Cerebellar cortex (tissue), 1 donor: ENCODE measurements at regions not wholly inside any gene's neighbourhood (a gene's known extent, or its start where the extent isn't known, plus 50 kb on each side); places are given as distances from the start of the nearest gene placed in this dataset.

Source experiments
- DNase-seq: peaks from one replicate; pipeline ENCODE4 v3.0.0-alpha.2; 2015; ENCODE audit warnings: low spot score

DNA sequence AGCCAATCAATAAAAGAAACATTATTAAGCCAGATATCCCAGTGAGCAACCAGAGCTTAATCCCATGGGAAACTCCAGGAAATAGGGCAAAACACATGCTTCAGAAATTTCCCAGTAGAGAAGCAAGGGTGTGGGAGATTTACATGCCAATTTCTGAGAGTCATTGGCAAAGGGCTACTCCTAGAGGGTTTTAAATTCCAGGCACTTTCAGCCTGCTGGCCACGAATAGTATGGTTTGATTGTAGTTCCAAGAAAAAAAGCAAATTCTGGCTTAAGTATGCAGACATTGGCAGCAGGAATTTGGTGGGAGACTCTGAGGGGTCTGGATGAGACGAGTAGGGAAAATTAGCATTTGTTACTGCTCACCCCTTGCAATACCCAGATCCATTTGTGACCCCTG, 402.1 kb upstream of the SUCLG2 start:
- no peak for DNase-seq

DNA sequence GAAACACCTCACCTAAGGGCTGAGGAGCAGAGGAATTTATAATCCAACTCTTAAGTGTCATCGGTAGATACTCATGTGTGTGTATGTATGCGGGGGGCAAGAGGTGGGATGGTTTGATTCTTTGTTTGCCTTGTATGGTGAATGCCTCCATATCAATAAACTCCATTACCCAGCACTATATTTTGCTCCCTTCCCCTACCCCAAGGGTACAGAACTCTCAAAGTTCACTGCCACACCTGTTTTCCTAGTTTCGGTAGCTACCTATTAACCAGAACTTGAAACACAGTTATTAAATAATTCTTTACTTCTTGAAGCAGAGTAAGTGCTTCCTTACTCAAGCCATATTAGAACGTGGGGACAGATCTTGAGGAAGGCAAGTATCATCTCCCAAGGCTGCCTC, 400.8 kb upstream of the SUCLG2 start:
- no peak for DNase-seq

DNA sequence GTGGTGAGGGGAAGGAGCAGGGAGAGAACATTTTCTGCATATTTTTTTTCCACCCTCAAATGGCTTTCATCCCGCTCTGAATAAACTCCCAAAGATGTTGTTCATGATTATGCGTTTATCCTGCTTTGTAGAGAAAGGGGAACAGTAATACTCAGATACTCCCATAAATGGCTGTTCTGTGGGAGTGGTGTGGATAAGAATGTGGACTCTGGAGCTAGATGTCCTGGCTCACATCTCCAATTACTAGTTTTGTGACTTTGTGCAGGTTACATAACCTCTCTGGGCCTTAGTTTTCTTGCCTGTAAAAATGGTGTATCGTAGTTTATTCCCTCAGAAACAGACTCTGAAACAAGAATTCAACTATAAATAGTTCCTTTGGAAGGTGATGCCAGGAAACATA, 395.4 kb upstream of the SUCLG2 start:
- no peak for DNase-seq

DNA sequence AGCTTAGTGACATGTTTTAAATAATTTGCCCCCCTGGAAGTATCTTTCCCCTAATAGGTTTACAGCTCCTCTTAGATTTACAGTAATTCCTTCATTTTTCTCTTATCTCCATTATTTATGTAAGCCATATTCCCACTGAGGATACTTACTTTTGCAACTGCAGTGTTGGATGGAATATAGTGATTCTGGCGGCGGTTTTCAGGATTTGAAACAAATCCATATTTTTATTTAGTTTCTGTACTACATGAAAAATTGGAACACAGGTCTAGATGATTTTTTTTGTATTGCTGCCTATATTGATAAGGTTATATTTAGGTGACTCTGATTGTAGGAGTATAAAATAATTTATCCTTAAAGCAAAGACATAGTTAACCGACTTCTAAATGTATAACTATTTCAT, 391.6 kb upstream of the SUCLG2 start:
- no peak for DNase-seq

DNA sequence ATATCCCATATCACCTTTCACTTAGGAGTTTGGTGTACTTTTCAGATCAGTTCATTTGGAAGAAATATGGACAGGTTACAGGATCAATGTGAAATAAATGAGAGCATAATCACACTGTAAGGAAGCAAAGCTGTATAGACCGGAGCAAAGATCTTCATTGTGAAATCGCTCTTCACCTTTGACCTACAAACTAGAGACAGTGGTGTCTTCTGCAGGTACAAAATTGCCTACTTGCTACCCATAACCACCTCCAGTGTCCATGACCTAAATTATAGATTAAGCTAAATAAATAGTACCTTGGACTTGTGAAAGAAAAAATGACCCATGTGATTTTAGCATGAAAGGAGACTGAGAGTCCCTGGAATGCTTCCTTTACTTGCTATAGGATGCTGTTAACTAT, 379.5 kb upstream of the SUCLG2 start:
- DNase-seq: no peak

DNA sequence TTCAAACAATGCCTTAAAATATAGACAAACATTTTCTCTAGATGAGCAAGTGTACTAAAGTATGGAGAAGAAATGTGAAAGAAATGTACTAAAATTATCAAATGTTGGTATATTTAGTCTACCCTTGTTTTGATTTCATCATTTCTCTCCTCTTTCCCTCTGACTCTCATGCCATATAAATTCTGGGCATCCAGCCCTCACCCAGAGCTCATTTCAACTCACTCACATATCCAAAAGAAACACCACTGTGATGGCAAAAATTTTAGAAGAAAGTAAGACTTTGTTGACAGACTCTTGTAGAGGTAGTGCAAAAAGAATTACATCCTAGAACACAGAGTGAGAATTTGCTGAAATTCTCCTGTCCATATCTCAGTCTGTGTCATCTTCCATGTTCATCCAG, 377.8 kb upstream of the SUCLG2 start:
- no peak for DNase-seq

DNA sequence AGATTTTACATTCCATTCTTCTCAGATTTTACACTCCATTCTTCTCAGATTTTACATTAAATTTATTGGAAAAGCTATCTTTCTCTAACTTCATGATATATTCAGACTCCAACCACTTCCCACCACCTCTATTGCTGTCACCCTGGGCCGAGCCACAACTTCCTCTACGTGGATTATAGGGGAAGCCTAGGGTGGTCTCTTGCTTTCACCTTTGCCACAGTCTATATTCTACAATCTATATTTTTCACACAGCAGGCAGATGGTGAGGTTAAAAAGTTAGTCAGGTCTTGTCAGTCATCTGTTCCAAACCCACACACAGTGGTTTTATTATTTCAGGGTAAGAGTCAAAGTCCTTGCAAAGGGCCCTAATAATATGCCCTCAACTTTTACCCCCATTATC, 370.8 kb upstream of the SUCLG2 start:
- no peak for DNase-seq

DNA sequence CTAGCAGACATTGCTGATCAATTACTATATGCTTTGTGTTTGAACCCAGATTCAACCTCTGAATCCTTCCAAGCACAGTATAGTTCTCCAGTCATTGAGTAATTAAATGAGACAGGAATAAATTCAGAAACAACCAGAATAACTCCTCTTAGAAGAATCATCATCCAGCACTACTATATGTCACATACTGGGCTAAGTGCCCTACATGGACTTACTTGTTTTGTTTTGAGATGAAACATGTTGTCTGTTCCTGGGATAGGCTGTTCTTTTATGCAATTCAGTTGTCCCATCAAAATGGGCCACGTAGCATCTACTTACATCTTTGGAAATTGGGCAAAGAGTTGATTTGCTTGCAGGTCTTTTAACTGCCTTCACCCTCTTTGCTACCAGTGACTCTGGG, 365.5 kb upstream of the SUCLG2 start:
- DNase-seq: no peak

DNA sequence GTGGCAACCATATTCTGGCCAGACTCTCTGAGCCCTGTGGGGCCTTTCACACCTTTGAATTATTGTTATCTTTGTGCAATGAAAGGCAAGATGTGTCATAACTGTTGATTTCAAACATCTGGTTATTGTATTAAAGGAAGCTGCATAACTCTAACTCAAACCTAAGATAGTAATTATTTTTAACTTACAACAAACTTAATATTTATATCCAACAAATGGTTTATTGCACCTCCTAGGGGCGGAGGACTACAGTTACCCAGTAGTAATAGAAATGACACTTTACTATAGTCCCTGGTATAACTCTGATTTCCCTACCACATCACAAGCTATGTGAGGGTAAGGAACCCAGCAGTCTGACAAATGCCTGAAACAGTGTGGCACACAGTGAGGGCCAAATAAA, 363.9 kb upstream of the SUCLG2 start:
- DNase-seq: no peak

DNA sequence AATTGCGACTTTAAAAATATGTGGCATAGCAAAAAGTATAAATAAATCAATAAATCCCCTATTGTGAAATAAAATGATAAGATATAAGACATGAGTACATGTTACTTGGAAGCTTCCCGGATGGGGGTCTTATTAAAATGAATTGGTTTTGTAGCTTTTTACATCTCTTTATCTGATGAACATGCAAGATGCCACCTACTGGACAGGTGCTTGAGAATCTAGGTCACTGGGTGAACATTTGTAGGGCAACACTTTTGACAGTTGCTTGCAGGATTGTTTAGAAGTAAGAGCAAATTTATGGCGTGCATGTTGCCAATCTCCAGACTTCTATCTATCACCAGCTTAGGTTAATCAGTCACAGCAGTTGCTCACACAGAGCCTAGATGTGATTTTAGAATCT, 362.7 kb upstream of the SUCLG2 start:
- DNase-seq: no peak

DNA sequence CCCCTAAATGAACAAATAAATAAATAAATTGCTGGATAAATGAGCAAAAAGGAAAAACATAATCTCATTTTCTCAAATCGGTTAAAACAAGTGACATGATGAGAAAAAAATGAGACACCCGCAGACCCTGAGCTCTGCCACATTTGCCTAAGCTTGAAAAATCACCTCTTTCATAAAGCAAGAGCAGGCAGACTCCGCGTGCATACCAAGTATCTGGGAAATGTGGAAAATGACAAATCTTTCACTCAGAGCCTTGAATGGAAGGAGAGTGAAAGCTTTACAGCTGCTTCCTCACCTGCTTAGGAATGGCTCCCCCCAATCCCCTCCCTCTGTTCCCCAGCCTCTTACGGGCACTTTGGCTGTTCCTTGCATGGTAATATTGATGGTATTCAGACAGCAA, 355.5 kb upstream of the SUCLG2 start:
- DNase-seq: no peak

DNA sequence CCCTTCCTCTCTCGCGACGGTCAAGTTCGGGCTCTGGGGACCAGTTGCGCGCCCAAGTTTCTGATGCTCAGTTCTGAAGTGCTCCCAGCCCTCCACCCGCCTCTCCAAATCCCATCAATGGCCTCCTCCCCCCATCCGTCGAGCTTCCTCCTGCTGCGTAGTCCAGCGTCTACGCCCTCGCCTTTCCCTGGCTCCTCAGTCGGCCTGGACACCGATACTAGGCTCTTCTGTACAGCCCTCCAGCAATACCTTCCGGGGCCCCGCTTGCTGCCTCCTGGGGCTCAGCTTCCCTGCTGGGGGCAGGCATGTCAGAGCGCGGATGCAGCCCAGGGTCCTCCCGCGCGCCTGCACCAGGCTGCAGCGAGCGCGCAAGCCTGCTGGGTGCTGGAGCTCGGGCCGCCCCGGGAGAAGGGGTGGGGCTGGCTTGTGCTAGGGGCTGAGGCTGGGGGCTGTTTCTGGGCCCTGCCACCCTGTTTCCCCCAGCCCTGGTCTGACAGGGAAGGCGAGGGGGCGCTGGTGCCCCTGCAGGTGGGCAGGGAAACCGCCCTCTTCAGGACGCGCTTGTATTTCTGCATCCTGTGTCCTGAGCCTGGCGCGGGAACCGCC, 353.3 kb upstream of the SUCLG2 start:
- no peak for DNase-seq

DNA sequence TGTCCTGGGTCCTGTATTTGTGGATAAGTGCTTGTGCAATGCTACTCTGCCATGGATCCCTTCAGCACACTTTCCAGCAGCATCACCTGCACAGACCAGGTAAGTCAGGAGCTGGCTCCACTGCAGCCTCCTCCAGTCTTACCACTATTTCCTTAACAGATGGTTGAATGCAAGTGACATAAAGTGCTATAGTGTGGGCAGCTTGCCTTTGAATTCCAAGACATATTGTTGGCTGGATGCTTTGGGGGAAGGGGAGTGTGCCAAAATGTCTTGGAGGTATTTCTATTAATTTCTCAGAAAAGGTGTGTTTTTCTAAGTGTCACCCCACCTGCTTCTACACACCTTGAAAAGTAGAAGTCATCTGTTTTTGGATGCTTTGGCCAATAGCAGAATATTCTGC, 352.2 kb upstream of the SUCLG2 start:
- no peak for DNase-seq

DNA sequence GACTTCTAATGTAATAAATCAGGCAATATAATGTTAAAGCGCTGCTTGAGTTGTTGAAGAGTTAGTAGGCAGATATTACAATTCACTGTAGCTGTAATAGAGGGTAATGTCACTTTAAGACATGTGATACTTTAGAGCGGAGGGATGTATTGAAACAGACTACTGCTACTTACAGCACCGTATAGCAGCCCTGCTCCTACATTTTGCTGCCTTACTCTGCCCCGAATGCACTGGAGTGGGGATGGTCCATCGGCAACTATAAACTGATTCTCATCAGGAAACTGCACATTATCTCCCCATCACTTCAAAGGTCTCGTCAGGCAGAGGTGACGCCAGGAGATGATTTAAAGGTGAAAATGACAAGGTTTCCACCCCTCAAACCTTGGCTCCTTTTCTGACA, 349.7 kb upstream of the SUCLG2 start:
- DNase-seq: no peak

DNA sequence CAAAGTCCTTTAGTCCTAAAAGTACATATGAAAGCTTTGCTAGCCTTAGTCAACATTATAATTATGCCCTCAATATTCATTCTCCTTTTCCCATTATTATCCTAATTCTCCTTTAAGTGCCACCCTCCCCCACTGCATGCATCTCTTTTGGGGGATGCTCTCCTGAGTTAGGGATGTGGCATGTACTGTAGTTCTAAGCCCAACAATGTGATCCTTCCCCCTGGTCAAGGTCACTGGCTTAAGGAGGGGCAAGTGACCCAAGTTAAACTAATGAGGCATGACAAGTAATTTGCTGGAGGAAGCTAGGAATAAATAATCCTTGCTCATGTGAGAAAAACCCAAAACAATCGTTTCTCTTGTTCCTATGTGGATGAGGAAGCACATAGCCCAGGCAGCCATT, 343.9 kb upstream of the SUCLG2 start:
- DNase-seq: no peak

DNA sequence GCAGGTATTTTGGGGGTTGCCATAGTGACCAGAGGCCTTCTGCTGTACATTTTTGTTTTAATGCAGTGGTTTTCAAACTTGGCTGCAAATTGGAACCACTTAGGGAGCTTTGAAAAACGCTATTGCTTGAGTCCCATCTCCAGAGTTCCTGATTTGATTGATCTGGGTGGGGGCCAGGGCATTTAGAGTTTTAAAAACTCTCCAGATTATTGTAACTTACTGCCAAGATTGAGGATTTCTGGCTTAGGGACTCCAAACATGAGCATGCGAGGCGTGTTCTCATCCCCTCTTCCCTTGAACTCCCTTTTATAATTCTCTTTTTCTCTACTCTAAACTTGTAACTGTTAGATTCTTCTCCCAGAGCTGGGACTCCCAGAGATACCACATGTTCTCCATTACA, 340.8 kb upstream of the SUCLG2 start:
- no peak for DNase-seq

DNA sequence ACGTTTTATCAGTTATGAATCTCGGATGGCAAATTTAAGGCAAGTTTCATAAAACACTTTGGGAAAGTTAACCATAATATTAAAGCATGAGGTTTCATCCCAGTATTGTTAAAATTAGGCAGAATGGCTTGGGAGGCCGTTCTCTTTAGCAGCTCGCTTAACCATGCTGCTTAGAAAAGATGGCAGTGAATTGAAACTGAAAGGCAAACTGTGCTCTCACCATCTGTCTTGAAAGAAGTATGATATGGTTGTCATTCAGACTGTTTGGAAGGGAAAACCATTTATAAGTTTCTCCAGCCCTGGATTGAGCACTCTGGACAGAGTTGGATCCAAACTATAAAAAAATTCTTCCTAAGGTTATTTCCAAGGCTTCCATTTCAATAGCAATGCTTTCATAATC, 332.3 kb upstream of the SUCLG2 start:
- no peak for DNase-seq

DNA sequence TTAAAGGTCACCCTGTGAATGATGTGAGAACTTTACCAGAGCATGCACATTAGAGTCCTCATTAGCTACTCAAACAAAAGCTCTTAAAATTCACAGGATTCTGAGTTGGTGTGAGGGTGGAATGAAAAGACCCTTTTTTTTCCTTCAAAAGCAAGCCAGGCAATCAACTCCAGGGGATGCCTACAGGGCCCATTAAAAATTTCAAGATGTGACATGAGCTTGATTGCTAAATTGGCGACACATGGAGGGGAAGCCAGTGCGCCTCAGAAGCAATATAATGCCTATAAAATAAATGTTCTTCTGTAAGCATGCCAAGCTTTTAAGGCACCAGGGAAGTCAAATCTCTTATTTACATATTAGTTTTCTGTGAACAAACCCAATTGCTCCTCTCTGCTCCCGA, 328.8 kb upstream of the SUCLG2 start:
- DNase-seq: no peak

DNA sequence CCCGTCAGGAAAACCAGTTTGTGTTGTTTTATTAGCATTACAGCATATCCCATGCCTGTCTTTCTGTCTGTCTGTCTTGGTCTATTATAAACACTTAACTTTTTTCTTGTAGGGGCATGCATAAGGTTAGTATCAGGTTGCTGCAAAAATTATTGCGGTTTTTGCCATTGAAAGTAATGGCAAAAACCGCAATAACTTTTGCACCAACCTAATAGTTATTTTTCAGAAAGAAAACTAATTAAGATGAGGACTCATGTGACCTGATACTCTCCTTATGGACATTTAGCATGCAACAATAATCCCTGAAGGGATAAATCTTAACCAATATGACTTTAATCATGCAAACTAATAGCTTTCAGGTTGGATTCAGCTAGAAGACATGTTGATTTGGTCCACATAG, 326.7 kb upstream of the SUCLG2 start:
- DNase-seq: no peak

DNA sequence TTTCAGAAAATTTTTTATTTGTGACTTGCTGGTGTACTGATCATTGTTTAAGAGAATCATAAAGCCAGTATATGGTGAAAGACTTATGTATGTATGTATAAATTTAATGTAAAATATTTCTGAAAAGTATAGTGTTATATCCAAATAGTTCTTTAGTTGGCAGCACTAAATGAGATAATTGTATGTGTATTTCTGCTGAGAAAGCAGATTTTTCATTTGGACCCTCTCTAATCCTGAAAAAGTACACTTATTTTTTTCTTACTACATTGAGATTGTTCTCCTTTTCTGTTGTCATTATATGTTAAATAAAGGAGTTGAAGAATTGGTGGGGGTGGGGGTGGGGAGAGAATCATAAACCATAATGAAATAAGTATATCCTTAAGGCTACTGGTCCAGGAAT, 324.9 kb upstream of the SUCLG2 start:
- DNase-seq: no peak

DNA sequence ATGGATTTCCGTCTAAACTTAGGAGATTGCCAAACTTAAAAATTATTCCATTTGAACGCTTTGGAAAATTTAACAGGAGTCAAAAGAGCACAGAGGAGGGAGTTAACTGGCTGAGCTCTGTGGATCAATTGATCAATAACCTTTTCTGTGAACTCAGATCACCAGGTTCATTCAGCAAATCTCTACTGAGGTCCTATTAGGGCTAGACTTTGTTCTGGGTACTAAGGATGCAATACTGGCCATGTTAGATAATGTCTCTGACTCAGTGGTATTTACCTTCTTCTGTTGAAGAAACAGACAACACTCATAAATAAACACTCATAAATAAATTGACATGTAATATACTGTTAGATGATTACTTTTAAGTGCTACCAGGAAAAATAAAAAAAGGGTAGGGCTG, 323.4 kb upstream of the SUCLG2 start:
- no peak for DNase-seq

DNA sequence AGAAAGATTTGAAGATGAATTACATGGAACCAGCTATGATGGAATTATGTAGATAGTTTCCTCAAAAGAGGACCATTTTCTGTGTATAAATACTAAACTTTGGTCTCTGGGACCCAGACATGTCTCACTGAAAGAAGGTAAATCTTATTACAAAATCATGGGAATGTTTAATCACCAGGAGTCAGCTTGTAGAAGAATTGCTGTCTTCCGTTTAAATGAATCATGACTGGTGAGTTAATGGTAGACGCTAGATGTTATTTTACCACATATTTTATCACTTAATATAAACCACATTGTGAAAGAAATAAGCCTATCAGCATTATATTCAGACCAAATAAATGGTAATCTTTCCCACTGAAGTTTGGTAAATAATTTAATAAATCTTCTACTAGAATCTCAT, 322.3 kb upstream of the SUCLG2 start:
- no peak for DNase-seq

DNA sequence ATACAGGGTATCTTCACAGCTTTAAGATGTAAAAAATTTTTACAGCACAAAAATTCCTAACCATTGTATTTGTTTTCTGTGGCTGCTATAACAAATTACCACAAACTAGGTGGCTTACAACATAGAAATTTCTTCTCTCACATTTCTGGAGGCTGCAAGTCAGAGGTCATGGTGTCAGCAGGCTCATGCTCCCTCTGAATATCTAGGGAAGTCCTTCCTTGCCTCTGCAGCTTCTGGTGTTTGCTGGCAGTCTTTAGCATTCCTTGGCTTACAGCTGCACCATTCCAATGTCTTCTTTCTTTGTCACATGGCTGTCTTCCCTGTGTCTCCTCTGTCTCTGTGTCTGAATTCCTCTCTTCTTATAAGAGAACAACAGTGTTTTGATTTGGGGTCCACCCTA, 310.2 kb upstream of the SUCLG2 start:
- no peak for DNase-seq

DNA sequence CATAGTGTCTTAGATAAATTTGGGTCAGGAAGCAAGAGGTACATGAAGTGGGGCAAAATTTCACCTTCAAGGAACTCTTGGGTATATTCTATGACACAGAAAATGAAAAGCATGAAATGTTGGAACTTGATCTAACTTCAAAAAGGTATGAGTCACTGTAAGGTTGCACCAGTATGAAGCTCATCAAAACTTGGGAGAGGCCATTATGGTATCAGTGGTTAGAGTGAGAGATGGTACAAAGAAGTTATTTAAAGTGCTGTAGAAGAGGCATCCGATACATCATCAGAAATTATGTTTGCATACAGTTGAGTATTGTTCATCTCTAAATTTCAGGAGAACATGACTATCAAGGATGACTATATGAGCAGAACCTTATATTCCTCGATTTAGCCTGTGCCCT, 302.9 kb upstream of the SUCLG2 start:
- no peak for DNase-seq
